SU-DHL-6 (cell line): ENCODE measurements at regions not wholly inside any gene's neighbourhood (a gene's known extent, or its start where the extent isn't known, plus 50 kb on each side); places are given as distances from the start of the nearest gene placed in this dataset.

ENCODE experiments used
- H2AFZ ChIP-seq: fragments of 200-600 bp; sonication (generic); 2 replicates; pipeline ENCODE4 v1.6.1; 2014; ENCODE audit warnings: low read depth, mild to moderate bottlenecking, moderate library complexity, mixed read lengths, antibody characterized with exemption, low read length; ENCODE audit not compliant: severe bottlenecking
- H3F3A ChIP-seq: fragments of 200-600 bp; shearing (Covaris generic); 2 replicates; pipeline ENCODE4 v1.6.0; 2016; ENCODE audit warnings: antibody characterized with exemption, mild to moderate bottlenecking; ENCODE audit not compliant: insufficient read depth
- H3K27ac ChIP-seq: fragments of 200-600 bp; sonication (generic); 2 replicates; pipeline ENCODE4 v1.5.1; 2016; ENCODE audit warnings: low read depth, mild to moderate bottlenecking, low read length, moderate library complexity, mixed read lengths
- H3K27me3 ChIP-seq: fragments of 200-600 bp; sonication (generic), shearing (Covaris generic); 2 replicates; pipeline ENCODE4 v1.6.0; 2014; ENCODE audit warnings: mild to moderate bottlenecking, low read length
- H3K36me3 ChIP-seq: fragments of 200-600 bp; sonication (generic); 2 replicates; pipeline ENCODE4 v1.6.1; 2014; ENCODE audit warnings: mild to moderate bottlenecking, low read length, mixed read lengths
- H3K4me2 ChIP-seq: fragments of 300-600, 200-600 bp; shearing (Covaris generic), sonication (generic); 2 replicates; pipeline ENCODE4 v1.6.0; 2014; ENCODE audit warnings: low read length, low read depth, mild to moderate bottlenecking; ENCODE audit not compliant: poor library complexity, severe bottlenecking
- H3K4me3 ChIP-seq: fragments of 200-600 bp; sonication (generic); 2 replicates; pipeline ENCODE4 v1.5.1; 2014; ENCODE audit warnings: antibody characterized with exemption, low read length, mild to moderate bottlenecking, mixed read lengths; ENCODE audit not compliant: insufficient read depth, poor library complexity, severe bottlenecking
- H3K79me2 ChIP-seq: fragments of 200-600 bp; sonication (generic); 2 replicates; pipeline ENCODE4 v1.6.1; 2014; ENCODE audit warnings: mild to moderate bottlenecking, low read length, moderate library complexity; ENCODE audit not compliant: insufficient read depth
- H3K9ac ChIP-seq: fragments of 200-600 bp; sonication (generic); 2 replicates; pipeline ENCODE4 v1.7.0; 2014; ENCODE audit warnings: mild to moderate bottlenecking, low read length
- H3K9me2 ChIP-seq: fragments of 200-600 bp; sonication (generic); replicated peaks from 2 replicates; pipeline ENCODE4 v1.6.1; 2014; ENCODE audit warnings: low read length; ENCODE audit not compliant: insufficient read depth
- H3K9me3 ChIP-seq: fragments of 200-600 bp; sonication (generic); 2 replicates; pipeline ENCODE4 v1.6.1; 2014; ENCODE audit warnings: low read length, mixed read lengths; ENCODE audit not compliant: insufficient read depth
- H4K20me1 ChIP-seq: fragments of 200-600 bp; sonication (generic); 2 replicates; pipeline ENCODE4 v1.6.1; 2014; ENCODE audit warnings: low read depth, mild to moderate bottlenecking, antibody characterized with exemption, low read length, moderate library complexity, mixed read lengths
- CTCF ChIP-seq: fragments of 200-600 bp; sonication (generic); IDR thresholded peaks from one replicate; pipeline ENCODE4 v1.5.1; 2017; ENCODE audit warnings: antibody characterized with exemption, mild to moderate bottlenecking, low read length, moderate library complexity; ENCODE audit not compliant: insufficient read depth, poor library complexity, severe bottlenecking
- EZH2phosphoT487 ChIP-seq: fragments of 200-600 bp; sonication (generic), shearing (Covaris generic); conservative IDR thresholded peaks from 2 replicates; pipeline ENCODE4 v1.6.1; 2018; ENCODE audit warnings: mild to moderate bottlenecking, antibody characterized with exemption, low read length, moderate library complexity, mixed read lengths

- H3K36me3 ChIP-seq: no peaks in the 10 kb centered on the region
- H3K4me3 ChIP-seq: no peak overlapping the region
- H2AFZ ChIP-seq: no peak overlapping the region
- H3F3A ChIP-seq: no peaks in the 10 kb centered on the region
- no peaks in the 10 kb centered on the region for H3K27me3 ChIP-seq
- no peaks in the 10 kb centered on the region for H3K79me2 ChIP-seq
- H3K9me2 ChIP-seq: no peaks in the 10 kb centered on the region
- H3K9me3 ChIP-seq: no peaks in the 10 kb centered on the region
- TF ChIP-seq EZH2phosphoT487 (no peak), CTCF (no peak)
- no peak overlapping the region for H3K9ac ChIP-seq
- no peak overlapping the region for H3K27ac ChIP-seq
- H4K20me1 ChIP-seq: no peaks in the 10 kb centered on the region
- no peak overlapping the region for H3K4me2 ChIP-seq
Observed at GRCh38 chr10:57260175-57260574, 899.1 kb upstream of the ZWINT start.

GRCh38 chr10:57249615-57250281, 888.7 kb upstream of the ZWINT start:
- H3K4me2 ChIP-seq: no peak overlapping the region
- no peaks in the 10 kb centered on the region for H3F3A ChIP-seq
- H3K27ac ChIP-seq: no peak overlapping the region
- no peaks in the 10 kb centered on the region for H3K9me3 ChIP-seq
- no peaks in the 10 kb centered on the region for H3K9me2 ChIP-seq
- H2AFZ ChIP-seq: no peak overlapping the region
- TF ChIP-seq EZH2phosphoT487 (no peak), CTCF (no peak)
- no peaks in the 10 kb centered on the region for H4K20me1 ChIP-seq
- no peaks in the 10 kb centered on the region for H3K36me3 ChIP-seq
- H3K4me3 ChIP-seq: no peak overlapping the region
- H3K9ac ChIP-seq: no peak overlapping the region
- H3K79me2 ChIP-seq: no peaks in the 10 kb centered on the region
- H3K27me3 ChIP-seq: no peaks in the 10 kb centered on the region

- H3K27ac ChIP-seq: no peak overlapping the region
- H3K9me3 ChIP-seq: no peaks in the 10 kb centered on the region
- H3K27me3 ChIP-seq: no peaks in the 10 kb centered on the region
- no peaks in the 10 kb centered on the region for H4K20me1 ChIP-seq
- H3K36me3 ChIP-seq: no peaks in the 10 kb centered on the region
- no peaks in the 10 kb centered on the region for H3K9me2 ChIP-seq
- no peak overlapping the region for H3K4me3 ChIP-seq
- H3F3A ChIP-seq: no peaks in the 10 kb centered on the region
- H3K9ac ChIP-seq: no peak overlapping the region
- no peaks in the 10 kb centered on the region for H3K79me2 ChIP-seq
- TF ChIP-seq CTCF (no peak), EZH2phosphoT487 (no peak)
- H2AFZ ChIP-seq: no peak overlapping the region
- no peak overlapping the region for H3K4me2 ChIP-seq
Observed at GRCh38 chr10:57247271-57247670, 886.2 kb upstream of the ZWINT start.
